IMR-90 (cell line): ENCODE measurements at regions not wholly inside any gene's neighbourhood (a gene's known extent, or its start where the extent isn't known, plus 50 kb on each side); places are given as distances from the start of the nearest gene placed in this dataset.

Source experiments
- ATAC-seq: fragments of 200-7000 bp; cut with Tn5 transposase; 2 replicates; pipeline ENCODE4 v1.9.1; 2020; ENCODE audit warnings: low read depth, mild to moderate bottlenecking, moderate library complexity
- BruUV-seq: library from RNA; stranded (reverse); fragments of 400-500 nt; replicated peaks from 2 replicates; lab custom pipeline; 2021; lab: Mats Ljungman, UMichigan
- CTCF ChIA-PET: fragments of 300-600 bp; formaldehyde crosslinking; extraction: SDS; loops from one replicate; lab custom pipeline; 2021; ENCODE audit warnings: antibody characterized with exemption; lab: Yijun Ruan, JAX
- POLR2A ChIA-PET: fragments of 300-600 bp; sonication (Branson Sonifier 250); formaldehyde crosslinking; loops from one replicate; lab custom pipeline; 2022; ENCODE audit warnings: antibody characterized with exemption; ENCODE audit not compliant: unreplicated experiment; lab: Charles Lee
- DNase-seq: peaks from one replicate; pipeline ENCODE4 v3.0.0; 2013
- H2AFZ ChIP-seq: replicated peaks from 2 replicates; pipeline ENCODE3; 2013; ENCODE audit warnings: low read length, mild to moderate bottlenecking; ENCODE audit not compliant: poor library complexity
- H2AK5ac ChIP-seq: 2 replicates; pipeline ENCODE4 v1.6.1; 2013; ENCODE audit warnings: low read depth, low read length, inconsistent platforms
- H2AK9ac ChIP-seq: replicated peaks from 2 replicates; pipeline ENCODE3; 2013; ENCODE audit warnings: mild to moderate bottlenecking, low read depth, low read length, moderate library complexity; ENCODE audit not compliant: poor library complexity
- H2BK120ac ChIP-seq: 2 replicates; pipeline ENCODE4 v1.6.1; 2013; ENCODE audit warnings: low read depth, low read length, inconsistent platforms
- H2BK15ac ChIP-seq: 3 replicates; pipeline ENCODE4 v1.6.1; 2013; ENCODE audit warnings: low read depth, low read length, inconsistent platforms
- H2BK20ac ChIP-seq: 2 replicates; pipeline ENCODE4 v1.6.1; 2013; ENCODE audit warnings: low read depth, mild to moderate bottlenecking, inconsistent platforms, low read length, moderate library complexity
- H2BK5ac ChIP-seq: 2 replicates; pipeline ENCODE4 v1.6.1; 2013; ENCODE audit warnings: mild to moderate bottlenecking, low read depth, low read length, inconsistent platforms; ENCODE audit not compliant: poor library complexity, severe bottlenecking
- H3K14ac ChIP-seq: replicated peaks from 2 replicates; pipeline ENCODE4 v1.6.1; 2013; ENCODE audit warnings: low read depth, low read length, inconsistent platforms
- H3K18ac ChIP-seq: 2 replicates; pipeline ENCODE4 v1.6.1; 2013; ENCODE audit warnings: low read depth, low read length, control low read depth
- H3K23ac ChIP-seq: 2 replicates; pipeline ENCODE4 v1.6.1; 2013; ENCODE audit warnings: low read depth, low read length, inconsistent platforms
- H3K27ac ChIP-seq: 2 replicates; pipeline ENCODE4 v1.5.1; 2013; ENCODE audit warnings: mild to moderate bottlenecking, control low read depth, low read length; ENCODE audit not compliant: insufficient read depth
- H3K27me3 ChIP-seq: 2 replicates; pipeline ENCODE4 v1.6.1; 2013; ENCODE audit warnings: low read length; ENCODE audit not compliant: control insufficient read depth, insufficient read depth
- H3K36me3 ChIP-seq: 2 replicates; pipeline ENCODE4 v1.6.1; 2013; ENCODE audit warnings: low read length, mixed read lengths; ENCODE audit not compliant: control insufficient read depth, insufficient read depth
- H3K4ac ChIP-seq: 2 replicates; pipeline ENCODE4 v1.6.1; 2013; ENCODE audit warnings: low read depth, low read length, inconsistent platforms
- H3K4me1 ChIP-seq: 2 replicates; pipeline ENCODE4 v1.6.1; 2013; ENCODE audit warnings: low read length, mixed read lengths; ENCODE audit not compliant: control insufficient read depth, insufficient read depth
- H3K4me2 ChIP-seq: 2 replicates; pipeline ENCODE4 v1.6.1; 2013; ENCODE audit warnings: low read depth, mild to moderate bottlenecking, control low read depth, low read length, moderate library complexity
- H3K4me3 ChIP-seq: 2 replicates; pipeline ENCODE4 v1.5.1; 2013; ENCODE audit warnings: low read depth, mild to moderate bottlenecking, control low read depth, low read length, moderate library complexity; ENCODE audit not compliant: insufficient read depth
- H3K56ac ChIP-seq: 2 replicates; pipeline ENCODE4 v1.6.1; 2013; ENCODE audit warnings: low read length, inconsistent platforms; ENCODE audit not compliant: insufficient read depth; ENCODE audit errors: extremely low read depth
- H3K79me1 ChIP-seq, 2 experiments: 2 replicates each; pipeline ENCODE4 v1.6.1; 2013; ENCODE audit warnings: low read length in 2 of 2, inconsistent platforms in 1 of 2, low read depth in 1 of 2
- H3K9ac ChIP-seq: 2 replicates; pipeline ENCODE4 v1.6.1; 2013; ENCODE audit warnings: low read depth, low read length, control low read depth
- H3K9me1 ChIP-seq: 2 replicates; pipeline ENCODE4 v1.6.1; 2013; ENCODE audit warnings: low read length, inconsistent platforms; ENCODE audit not compliant: insufficient read depth
- H3K9me3 ChIP-seq: 2 replicates; pipeline ENCODE4 v1.6.1; 2013; ENCODE audit warnings: low read length; ENCODE audit not compliant: control insufficient read depth, insufficient read depth
- H4K20me1 ChIP-seq: 2 replicates; pipeline ENCODE4 v1.6.1; 2013; ENCODE audit warnings: low read length, inconsistent platforms; ENCODE audit not compliant: insufficient read depth
- H4K5ac ChIP-seq: 2 replicates; pipeline ENCODE4 v1.6.1; 2013; ENCODE audit warnings: mild to moderate bottlenecking, low read depth, low read length, control low read depth
- H4K8ac ChIP-seq, 2 experiments: 2 replicates each; pipeline ENCODE4 v1.6.1; 2013; ENCODE audit warnings: low read depth in 2 of 2, low read length in 2 of 2, control low read depth in 1 of 2, inconsistent platforms in 1 of 2
- H4K91ac ChIP-seq: 2 replicates; pipeline ENCODE4 v1.6.1; 2013; ENCODE audit warnings: low read depth, low read length, inconsistent platforms; ENCODE audit not compliant: insufficient read depth
- CTCF ChIP-seq: conservative IDR thresholded peaks from 2 replicates; pipeline ENCODE4 v1.5.1; 2012; ENCODE audit warnings: mild to moderate bottlenecking, low read depth, low read length, improper control_type of control experiment
- ELK1 ChIP-seq: fragments of 150-350 bp; IDR thresholded peaks from 2 replicates; pipeline ENCODE4 v1.6.1; 2016; ENCODE audit warnings: low read depth, mild to moderate bottlenecking, low read length, moderate library complexity, borderline replicate concordance
- MAFK ChIP-seq: IDR thresholded peaks from 2 replicates; pipeline ENCODE4 v1.6.1; 2012; ENCODE audit warnings: low read depth, low read length, improper control_type of control experiment
- MXI1 ChIP-seq: IDR thresholded peaks from 2 replicates; pipeline ENCODE4 v1.6.1; 2012; ENCODE audit warnings: low read depth, mild to moderate bottlenecking, low read length, moderate library complexity, borderline replicate concordance
- RCOR1 ChIP-seq: IDR thresholded peaks from 2 replicates; pipeline ENCODE4 v1.6.1; 2012; ENCODE audit warnings: mild to moderate bottlenecking, low read length, improper control_type of control experiment; ENCODE audit not compliant: insufficient replicate concordance
- SMC3 ChIP-seq: fragments of 150-350 bp; IDR thresholded peaks from 2 replicates; pipeline ENCODE4 v1.6.1; 2016; ENCODE audit warnings: low read depth, mild to moderate bottlenecking, antibody characterized with exemption, low read length, moderate library complexity
- dilution Hi-C: fragments of 300-500 bp; cut with HindIII; formaldehyde crosslinking; loops from one replicate; pipeline ENCODE4 v1.14.3; 2018; ENCODE audit warnings: low sequenced_read_pairs; ENCODE audit not compliant: unreplicated experiment
- in situ Hi-C: fragments of 300-500 bp; cut with MboI; formaldehyde crosslinking; loops from 3 replicates; pipeline ENCODE4 v1.14.3; 2019; ENCODE audit warnings: low sequenced_read_pairs, inconsistent platforms, mixed read lengths
- intact Hi-C: fragments of 100-400 bp; cut with micrococcal nuclease; formaldehyde crosslinking; loops from 2 replicates; pipeline ENCODE4 v1.10.0; 2022

GRCh38 chr6:137316626-137317025 lies 97.4 kb upstream of the IFNGR1 start:
- dilution Hi-C loops: no loop called here
- H3K4me3 ChIP-seq: no peak overlapping the region
- no peaks in the 10 kb centered on the region for H3K79me1 ChIP-seq
- H3K23ac ChIP-seq: no peak overlapping the region
- H3K27ac ChIP-seq: no peak overlapping the region
- no peaks in the 10 kb centered on the region for H3K4me1 ChIP-seq
- no peak overlapping the region for H4K5ac ChIP-seq
- no TSS peak for BruUV-seq
- no peak overlapping the region for H3K4ac ChIP-seq
- H3K56ac ChIP-seq: no peak overlapping the region
- intact Hi-C loops: no loop called here
- no peak overlapping the region for H3K18ac ChIP-seq
- no peaks in the 10 kb centered on the region for H4K20me1 ChIP-seq
- no peak overlapping the region for H3K4me2 ChIP-seq
- POLR2A ChIA-PET: no interaction called here
- H2AK5ac ChIP-seq: no peak overlapping the region
- no peak overlapping the region for H2AK9ac ChIP-seq
- H4K8ac ChIP-seq: no peak overlapping the region
- in situ Hi-C loops: loop anchor here (5.0 kb wide), 1 partner anchor 224 kb away; no protein-coding TSS in a partner anchor
- H3K36me3 ChIP-seq: no peaks in the 10 kb centered on the region
- ATAC-seq: no peak
- DNase-seq: no peak
- H2AFZ ChIP-seq: no peak overlapping the region
- H3K27me3 ChIP-seq: peaks cover 10% of the 10 kb centered on the region
- no peak for TF ChIP-seq SMC3
- TF ChIP-seq CTCF: no peak
- no peak for TF ChIP-seq ELK1
- TF ChIP-seq MXI1: no peak
- no peak for TF ChIP-seq RCOR1
- TF ChIP-seq MAFK: no peak
- H3K14ac ChIP-seq: no peak overlapping the region
- H3K9ac ChIP-seq: no peak overlapping the region
- no peak overlapping the region for H2BK20ac ChIP-seq
- no peaks in the 10 kb centered on the region for H3K9me1 ChIP-seq
- no peak overlapping the region for H2BK120ac ChIP-seq
- CTCF ChIA-PET: no interaction called here
- no peaks in the 10 kb centered on the region for H3K9me3 ChIP-seq
- H2BK15ac ChIP-seq: no peak overlapping the region
- no peak overlapping the region for H2BK5ac ChIP-seq
- no peak overlapping the region for H4K91ac ChIP-seq
